Ishikawa (cell line): ENCODE measurements at regions not wholly inside any gene's neighbourhood (a gene's known extent, or its start where the extent isn't known, plus 50 kb on each side); places are given as distances from the start of the nearest gene placed in this dataset.

ENCODE experiments used
- EP300 ChIP-seq: IDR thresholded peaks from 2 replicates; pipeline ENCODE4 v1.6.1; 2012; ENCODE audit warnings: borderline replicate concordance
- YY1 ChIP-seq: IDR thresholded peaks from 2 replicates; pipeline ENCODE4 v1.6.1; 2012; ENCODE audit warnings: low read depth

DNA sequence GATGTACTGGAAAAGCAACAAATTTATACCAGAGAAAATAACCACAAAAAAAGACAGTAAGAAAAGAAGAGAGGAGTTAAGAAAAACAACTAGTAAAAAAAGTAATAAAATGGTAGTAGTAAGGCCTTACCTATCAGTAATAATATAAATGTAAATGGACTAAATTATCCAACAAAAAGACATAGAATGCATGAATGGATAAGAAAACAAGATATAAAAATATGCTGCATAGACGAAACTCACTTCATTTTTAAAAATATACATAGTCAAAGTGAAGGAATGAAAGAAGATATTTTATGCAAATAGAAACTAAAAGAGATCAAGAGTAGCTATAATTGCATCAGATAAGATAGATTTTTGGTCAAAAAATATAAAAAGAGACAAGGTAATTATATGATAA is 739.1 kb downstream of the DNAJB9 start:
- TF ChIP-seq EP300 = no peak
- no peak for TF ChIP-seq YY1
